ENCODE measurements at regions not wholly inside any gene's neighbourhood (a gene's known extent, or its start where the extent isn't known, plus 50 kb on each side); places are given as distances from the start of the nearest gene placed in this dataset.

GRCh38 chr17:63345611-63346010 lies 100.5 kb downstream of the CYB561 start:
- no peak for ATAC-seq
- Mint-ChIP-seq H3K9me3 (no peaks in the 10 kb centered on the region), H3K36me3 (ENCODE audit: low read depth) (no peaks in the 10 kb centered on the region), H3K4me1 (ENCODE audit: low read depth) (peaks cover 4% of the 10 kb centered on the region), H3K4me3 (no peak overlapping the region), H3K27me3 (no peaks in the 10 kb centered on the region), H3K27ac (no peak overlapping the region)
- no peak for DNase-seq
- intact Hi-C loops (cut with micrococcal nuclease): no loop called here
- POLR2A ChIA-PET: no interaction called here
- no peak for TF ChIP-seq CTCF (IDR thresholded peaks at IDR 0.05)
- CTCF ChIA-PET: no interaction called here

- H3K36me3 Mint-ChIP-seq (ENCODE audit: low read depth): no peaks in the 10 kb centered on the region
- peaks cover 4% of the 10 kb centered on the region for H3K4me1 Mint-ChIP-seq (ENCODE audit: low read depth)
- no peaks in the 10 kb centered on the region for H3K9me3 Mint-ChIP-seq
- intact Hi-C loops (cut with micrococcal nuclease): no loop called here
- no peak overlapping the region for H3K27ac Mint-ChIP-seq
- H3K4me3 Mint-ChIP-seq: no peak overlapping the region
- CTCF ChIA-PET: interaction anchor here (0.8 to 1.7 kb wide), 2 partner anchors 59 to 266 kb away, joined by 3 to 6 read pairs; no protein-coding TSS in a partner anchor
- POLR2A ChIA-PET: interaction anchor here (0.7 kb wide), 1 partner anchor 51 kb away, joined by 3 read pairs; no protein-coding TSS in a partner anchor
- ATAC-seq: no peak
- no peaks in the 10 kb centered on the region for H3K27me3 Mint-ChIP-seq
- DNase-seq: no peak
- no peak for TF ChIP-seq CTCF (IDR thresholded peaks at IDR 0.05)
Observed at GRCh38 chr17:63347475-63347874, 98.6 kb downstream of the CYB561 start.

GRCh38 chr17:63349478-63350000 lies 96.6 kb downstream of the CYB561 start:
- intact Hi-C loops (cut with micrococcal nuclease): no loop called here
- no peaks in the 10 kb centered on the region for H3K36me3 Mint-ChIP-seq (ENCODE audit: low read depth)
- ATAC-seq: no peak
- POLR2A ChIA-PET: no interaction called here
- no peak overlapping the region for H3K27ac Mint-ChIP-seq
- no peak for DNase-seq
- peaks cover 4% of the 10 kb centered on the region for H3K4me1 Mint-ChIP-seq (ENCODE audit: low read depth)
- no peaks in the 10 kb centered on the region for H3K27me3 Mint-ChIP-seq
- no peaks in the 10 kb centered on the region for H3K9me3 Mint-ChIP-seq
- no peak overlapping the region for H3K4me3 Mint-ChIP-seq
- no peak for TF ChIP-seq CTCF (IDR thresholded peaks at IDR 0.05)
- CTCF ChIA-PET: interaction anchor here (1.3 kb wide), 1 partner anchor 57 kb away, joined by 3 read pairs; no protein-coding TSS in a partner anchor

GRCh38 chr17:63350364-63350763 lies 95.7 kb downstream of the CYB561 start:
- Mint-ChIP-seq H3K4me3 (no peak overlapping the region), H3K4me1 (ENCODE audit: low read depth) (peaks cover 4% of the 10 kb centered on the region), H3K36me3 (ENCODE audit: low read depth) (no peaks in the 10 kb centered on the region), H3K27me3 (no peaks in the 10 kb centered on the region), H3K9me3 (no peaks in the 10 kb centered on the region), H3K27ac (no peak overlapping the region)
- ATAC-seq (no peak), DNase-seq (no peak)
- CTCF ChIA-PET: interaction anchor here (1.3 kb wide), 1 partner anchor 57 kb away, joined by 3 read pairs; no protein-coding TSS in a partner anchor
- POLR2A ChIA-PET: no interaction called here
- intact Hi-C loops (cut with micrococcal nuclease): no loop called here
- no peak for TF ChIP-seq CTCF (IDR thresholded peaks at IDR 0.05)

- H3K27me3 Mint-ChIP-seq: no peaks in the 10 kb centered on the region
- no peak overlapping the region for H3K4me3 Mint-ChIP-seq
- H3K36me3 Mint-ChIP-seq (ENCODE audit: low read depth): no peaks in the 10 kb centered on the region
- ChIA-PET CTCF (no interaction called here), POLR2A (no interaction called here)
- intact Hi-C loops (cut with micrococcal nuclease): no loop called here
- TF ChIP-seq CTCF (IDR thresholded peaks at IDR 0.05): no peak
- H3K9me3 Mint-ChIP-seq: no peaks in the 10 kb centered on the region
- no peak for ATAC-seq
- peaks cover 4% of the 10 kb centered on the region for H3K4me1 Mint-ChIP-seq (ENCODE audit: low read depth)
- DNase-seq: no peak
- H3K27ac Mint-ChIP-seq: no peak overlapping the region
Observed at GRCh38 chr17:63354256-63354655, 91.8 kb downstream of the CYB561 start.

All from activated CD8-positive, alpha-beta T cell treated with anti-CD3 and anti-CD28 coated beads for 36 hours (primary cell).